ENCODE measurements at regions not wholly inside any gene's neighbourhood (a gene's known extent, or its start where the extent isn't known, plus 50 kb on each side); places are given as distances from the start of the nearest gene placed in this dataset.

GRCh38 chr12:46686267-46686942 lies 139.4 kb downstream of the SLC38A4 start:
- no peak for TF ChIP-seq CTCF (IDR thresholded peaks at IDR 0.05; ENCODE audit: low read depth, low read length)
- no peak for TF ChIP-seq POLR2A (IDR thresholded peaks at IDR 0.05; ENCODE audit: extremely low read depth, insufficient read length)
- TF ChIP-seq MAX (IDR thresholded peaks at IDR 0.05; ENCODE audit: low read depth, low read length), result no peak

Measured in NB4 (cell line).